Naive B cell (primary cell): ENCODE measurements at regions not wholly inside any gene's neighbourhood (a gene's known extent, or its start where the extent isn't known, plus 50 kb on each side); places are given as distances from the start of the nearest gene placed in this dataset.
A peak's percentile ranks its signal among the peaks of the same experiment; 100 is the strongest.
"Not testable (repeated sequence)": the region's sequence is repeated elsewhere in the genome, so short reads cannot be mapped to it uniquely, and the experiment has no call there.

Source experiments
- ATAC-seq, 2 donors: fragments of 150-1000 bp; cut with Tn5 transposase; 2 replicates each; pipeline ENCODE4 v1.10.0; 2021; ENCODE audit warnings: low read depth in 2 of 2, mild to moderate bottlenecking in 2 of 2, moderate library complexity in 2 of 2
- DNase-seq: peaks from one replicate; pipeline ENCODE4 v3.0.0; 2022
- H3K27ac Mint-ChIP-seq, 6 donors: one replicate each; pipeline ENCODE4 v1.8.0; 2020 to 2022; ENCODE audit warnings: mild to moderate bottlenecking in 6 of 6, mixed read lengths in 6 of 6, moderate library complexity in 5 of 6, inconsistent platforms in 2 of 6
- H3K27me3 Mint-ChIP-seq, 3 donors: one replicate each; pipeline ENCODE4 v1.8.0; 2021 to 2022; ENCODE audit warnings: mixed read lengths in 3 of 3, mild to moderate bottlenecking in 1 of 3
- H3K36me3 Mint-ChIP-seq, 2 donors: one replicate each; pipeline ENCODE4 v1.8.0; 2020 to 2022; ENCODE audit warnings: mixed read lengths in 2 of 2, inconsistent platforms in 1 of 2, mild to moderate bottlenecking in 1 of 2
- H3K4me1 Mint-ChIP-seq, 3 donors: one replicate each; pipeline ENCODE4 v1.8.0; 2020 to 2022; ENCODE audit warnings: mixed read lengths in 3 of 3, inconsistent platforms in 1 of 3, mild to moderate bottlenecking in 1 of 3, moderate library complexity in 1 of 3
- H3K4me3 Mint-ChIP-seq, 8 donors: one replicate each; pipeline ENCODE4 v1.8.0; 2020 to 2022; ENCODE audit warnings: mild to moderate bottlenecking in 8 of 8, mixed read lengths in 8 of 8, moderate library complexity in 8 of 8, inconsistent platforms in 2 of 8
- H3K9me3 Mint-ChIP-seq, 7 donors: one replicate each; pipeline ENCODE4 v1.8.0; 2020 to 2022; ENCODE audit warnings: mixed read lengths in 7 of 7, mild to moderate bottlenecking in 5 of 7, inconsistent platforms in 2 of 7, moderate library complexity in 1 of 7

DNA sequence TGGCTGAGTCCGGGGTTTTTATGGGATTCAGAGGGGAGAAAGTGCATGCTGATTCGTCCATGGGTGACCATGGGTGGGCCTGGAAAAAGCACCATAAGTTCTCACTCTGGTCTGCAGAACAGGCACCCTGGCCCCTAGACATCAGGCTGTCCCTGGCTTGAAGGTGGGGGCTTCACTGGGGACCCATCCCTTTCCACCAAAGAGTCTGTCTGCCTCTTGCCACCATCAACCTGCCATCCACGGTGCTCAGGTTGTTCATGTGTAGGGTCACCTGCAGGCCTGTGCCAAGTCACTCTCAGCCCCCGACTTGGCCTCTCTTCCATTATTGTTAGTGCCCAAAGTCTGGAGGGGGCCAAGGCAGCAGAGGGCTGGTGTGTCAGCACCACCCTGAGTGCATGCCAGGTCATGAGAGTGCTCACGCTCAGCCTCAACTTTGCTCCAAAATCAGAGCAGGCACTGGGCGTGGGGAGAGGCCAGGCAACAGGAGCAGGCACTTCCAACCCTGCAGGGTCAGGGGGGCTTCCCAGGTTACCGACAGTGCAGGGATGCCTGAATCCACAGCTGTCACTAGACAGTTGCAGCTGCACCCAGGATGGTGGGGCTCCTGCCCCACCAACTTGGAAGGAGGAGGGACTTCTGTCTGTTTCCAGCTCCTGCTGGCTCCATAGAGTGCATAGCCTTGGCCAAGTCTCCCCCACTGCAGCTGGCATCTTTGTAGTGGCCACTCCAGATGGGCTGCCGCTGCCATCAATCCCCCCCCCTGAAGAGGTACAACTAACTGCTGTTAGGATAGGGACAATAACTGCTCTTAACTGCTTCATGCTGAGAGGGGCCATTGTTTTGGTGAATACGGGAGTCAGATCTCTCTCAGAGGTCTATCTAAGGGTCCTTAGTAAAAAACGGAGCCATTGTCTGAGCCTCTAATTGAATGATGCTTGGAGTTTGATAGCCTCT, 209.3 kb downstream of the AKAIN1 start:
- DNase-seq, result no peak
- Mint-ChIP-seq H3K27ac (no peak overlapping the region), H3K36me3 (peaks cover 0 to 5% of the 10 kb centered on the region in 2 donors), H3K4me1 (no peaks in the 10 kb centered on the region), H3K27me3 (no peaks in the 10 kb centered on the region), H3K9me3 (peaks cover 6 to 32% (median 19%) of the 10 kb centered on the region in 7 donors), H3K4me3 (no peak overlapping the region)
- ATAC-seq, result no peak

GRCh38 chr18:4986677-4987076, 210.4 kb downstream of the AKAIN1 start:
- Mint-ChIP-seq H3K36me3 (no peaks in the 10 kb centered on the region), H3K4me1 (no peaks in the 10 kb centered on the region), H3K27me3 (no peaks in the 10 kb centered on the region), H3K4me3 (no peak overlapping the region), H3K27ac (no peak overlapping the region), H3K9me3 (peaks cover 11 to 31% (median 16%) of the 10 kb centered on the region in 7 donors)
- DNase-seq, result no peak
- no peak for ATAC-seq

GRCh38 chr18:4986066-4986465, 211.0 kb downstream of the AKAIN1 start:
- H3K27ac Mint-ChIP-seq, result no peak overlapping the region
- no peak for DNase-seq
- H3K4me1 Mint-ChIP-seq, result no peaks in the 10 kb centered on the region
- H3K9me3 Mint-ChIP-seq, result peaks cover 11 to 31% (median 13%) of the 10 kb centered on the region in 7 donors
- H3K36me3 Mint-ChIP-seq, result peaks cover 4 to 5% of the 10 kb centered on the region in 2 donors
- no peaks in the 10 kb centered on the region for H3K27me3 Mint-ChIP-seq
- no peak for ATAC-seq
- no peak overlapping the region for H3K4me3 Mint-ChIP-seq

GRCh38 chr18:4961121-4961909, 235.7 kb downstream of the AKAIN1 start:
- no peaks in the 10 kb centered on the region for H3K36me3 Mint-ChIP-seq
- no peak for DNase-seq
- H3K9me3 Mint-ChIP-seq, result peaks cover 0 to 28% (median 11%) of the 10 kb centered on the region in 7 donors
- H3K4me3 Mint-ChIP-seq, result no peak overlapping the region
- no peaks in the 10 kb centered on the region for H3K4me1 Mint-ChIP-seq
- no peak overlapping the region for H3K27ac Mint-ChIP-seq
- H3K27me3 Mint-ChIP-seq, result no peaks in the 10 kb centered on the region
- no peak for ATAC-seq

DNA sequence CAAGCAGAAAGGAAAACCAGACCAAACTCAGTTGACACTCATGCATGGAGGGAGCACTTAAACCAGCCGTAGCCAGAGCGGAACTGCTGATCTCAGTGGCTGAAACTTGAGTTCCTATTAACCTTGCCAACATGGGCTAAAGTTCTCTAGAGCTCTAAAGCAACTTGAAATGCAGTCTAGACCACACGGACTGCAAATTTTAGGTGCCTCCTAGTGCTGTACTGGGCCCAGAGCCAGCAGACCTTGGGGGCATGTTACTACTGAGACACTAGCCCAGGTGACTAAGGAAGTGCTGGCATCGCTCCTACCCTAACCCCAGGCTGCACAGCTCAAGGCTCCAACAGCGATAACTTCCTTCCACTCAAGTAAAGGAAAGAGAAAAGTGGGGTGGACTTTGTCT, 236.5 kb downstream of the AKAIN1 start:
- H3K27ac Mint-ChIP-seq, result no peak overlapping the region
- no peaks in the 10 kb centered on the region for H3K27me3 Mint-ChIP-seq
- DNase-seq, result no peak
- no peaks in the 10 kb centered on the region for H3K4me1 Mint-ChIP-seq
- peaks cover 3 to 25% (median 8%) of the 10 kb centered on the region in 7 donors for H3K9me3 Mint-ChIP-seq
- no peak for ATAC-seq
- H3K36me3 Mint-ChIP-seq, result no peaks in the 10 kb centered on the region
- no peak overlapping the region for H3K4me3 Mint-ChIP-seq

DNA sequence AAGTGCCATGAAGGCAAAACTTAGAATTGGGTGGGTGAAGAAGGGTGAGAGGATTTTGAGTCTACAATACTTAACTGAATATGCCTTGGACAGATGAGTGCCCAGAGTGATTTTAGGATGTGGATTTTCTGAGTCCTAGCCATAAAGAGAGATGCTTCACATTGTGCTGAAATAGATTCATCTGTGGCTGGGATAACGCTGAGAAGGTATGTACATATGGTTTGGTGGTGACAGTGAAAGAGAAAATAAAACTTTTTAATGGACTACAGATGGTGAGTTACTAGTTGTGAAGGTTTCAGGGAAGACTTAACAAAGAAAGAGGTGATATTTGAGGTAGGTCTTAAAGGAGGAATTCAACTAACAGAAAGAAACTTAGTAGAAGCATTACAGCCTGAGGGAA, 265.8 kb downstream of the AKAIN1 start:
- Mint-ChIP-seq H3K4me1 (no peaks in the 10 kb centered on the region), H3K9me3 (peaks cover 6 to 26% (median 8%) of the 10 kb centered on the region in 7 donors), H3K27ac (no peak overlapping the region), H3K4me3 (no peak overlapping the region), H3K27me3 (no peaks in the 10 kb centered on the region), H3K36me3 (no peaks in the 10 kb centered on the region)
- ATAC-seq (no peak), DNase-seq (no peak)

DNA sequence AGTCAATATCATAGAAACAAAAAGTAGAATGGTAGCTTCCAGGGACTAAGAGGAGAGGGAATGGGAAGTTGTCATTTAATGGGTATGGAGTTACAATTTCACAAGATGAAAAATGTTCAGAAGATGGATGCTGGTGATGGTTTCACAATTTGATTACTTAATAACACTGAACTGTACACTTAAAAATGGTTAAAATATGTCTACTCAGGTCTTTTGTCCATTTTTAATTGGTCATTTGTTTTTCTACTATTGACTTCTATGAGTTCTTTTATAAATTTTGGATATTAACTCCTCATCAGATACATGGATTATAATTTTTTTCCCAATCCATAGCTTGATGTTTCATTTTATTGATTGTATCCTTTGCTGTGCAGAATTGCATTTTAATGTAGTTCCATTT, 275.5 kb downstream of the AKAIN1 start:
- Mint-ChIP-seq H3K4me3 (no peak overlapping the region), H3K36me3 (no peaks in the 10 kb centered on the region), H3K4me1 (no peaks in the 10 kb centered on the region), H3K9me3 (peaks cover 0 to 27% (median 5%) of the 10 kb centered on the region in 7 donors), H3K27ac (no peak overlapping the region), H3K27me3 (no peaks in the 10 kb centered on the region)
- ATAC-seq (no peak), DNase-seq (no peak)

GRCh38 chr18:4917509-4917908, 279.5 kb downstream of the AKAIN1 start:
- H3K4me3 Mint-ChIP-seq, H3K4me1 Mint-ChIP-seq, DNase-seq, H3K36me3 Mint-ChIP-seq, H3K27me3 Mint-ChIP-seq, H3K27ac Mint-ChIP-seq, ATAC-seq: not testable (repeated sequence)
- peaks cover 5 to 38% (median 10%) of the 10 kb centered on the region in 7 donors for H3K9me3 Mint-ChIP-seq

DNA sequence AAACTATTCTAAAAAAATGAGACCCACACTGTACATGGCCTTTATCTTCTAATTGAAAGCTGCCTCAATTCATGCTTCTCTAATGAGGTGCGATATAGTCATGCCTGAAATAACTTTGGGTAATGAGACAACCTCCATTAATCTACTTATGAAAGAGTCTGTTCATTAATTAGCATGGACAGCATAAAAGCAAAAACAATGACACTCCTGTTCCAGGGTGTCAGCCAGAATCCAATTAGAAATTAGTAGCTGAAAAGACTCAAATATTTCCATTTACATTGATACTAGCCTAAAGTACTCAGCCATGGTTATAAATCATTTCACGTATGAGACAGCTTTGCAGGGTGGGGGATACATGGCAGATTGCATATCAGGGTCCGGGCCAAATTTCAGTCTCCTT, 288.7 kb downstream of the AKAIN1 start:
- Mint-ChIP-seq H3K4me3 (no peak overlapping the region), H3K27ac (no peak overlapping the region), H3K27me3 (no peaks in the 10 kb centered on the region), H3K4me1 (no peaks in the 10 kb centered on the region), H3K36me3 (no peaks in the 10 kb centered on the region), H3K9me3 (peaks cover 2 to 8% (median 4%) of the 10 kb centered on the region in 7 donors)
- DNase-seq (no peak), ATAC-seq (no peak)

DNA sequence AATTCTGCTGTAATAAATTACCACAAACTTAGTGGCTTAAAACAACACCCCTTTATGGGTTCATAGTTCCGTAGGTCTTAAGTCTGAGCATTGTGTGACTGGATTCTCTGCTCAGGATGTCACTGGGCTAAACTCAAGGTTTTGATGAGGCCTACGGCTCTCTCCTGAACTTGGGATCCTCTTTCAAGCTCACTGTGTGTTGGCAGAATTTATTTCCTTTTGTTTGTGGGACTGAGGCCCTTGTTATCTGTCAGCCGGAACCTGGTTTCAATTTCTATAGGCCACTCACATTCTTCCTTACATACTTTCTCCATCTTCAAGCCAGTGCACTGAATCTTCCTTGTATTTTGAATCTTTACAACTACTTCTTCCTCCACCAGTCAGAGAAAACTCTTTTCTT, 290.2 kb downstream of the AKAIN1 start:
- H3K36me3 Mint-ChIP-seq, result no peaks in the 10 kb centered on the region
- H3K27me3 Mint-ChIP-seq, result no peaks in the 10 kb centered on the region
- no peak for ATAC-seq
- peaks cover 0 to 9% (median 2%) of the 10 kb centered on the region in 7 donors for H3K9me3 Mint-ChIP-seq
- no peaks in the 10 kb centered on the region for H3K4me1 Mint-ChIP-seq
- H3K4me3 Mint-ChIP-seq, result no peak overlapping the region
- no peak for DNase-seq
- H3K27ac Mint-ChIP-seq, result peak overlapping the region in 1 of 6 donors; percentile 14

- H3K27ac Mint-ChIP-seq, result no peak overlapping the region
Measured at GRCh38 chr18:4888251-4889040, 308.6 kb downstream of the AKAIN1 start.

DNA sequence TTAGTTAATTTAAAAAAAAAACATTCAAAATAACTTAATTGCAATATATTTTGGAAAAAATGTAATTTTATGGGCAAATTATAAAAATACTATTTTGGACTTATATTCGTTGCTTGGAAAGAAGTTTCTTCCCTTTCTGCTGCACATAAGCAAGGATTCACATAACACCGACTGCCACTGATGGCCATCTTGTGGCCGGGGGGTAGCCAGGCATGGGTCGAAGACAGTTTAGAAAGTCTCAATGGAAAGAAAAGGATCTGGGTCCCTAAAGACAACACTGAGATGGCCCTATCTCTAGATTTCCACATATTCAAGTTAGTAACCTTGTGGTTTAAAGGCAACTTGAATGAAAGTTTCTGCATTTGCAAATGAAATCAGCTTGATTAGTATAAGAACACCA, 318.6 kb downstream of the AKAIN1 start:
- DNase-seq, result no peak
- Mint-ChIP-seq H3K27ac (no peak overlapping the region), H3K4me1 (no peaks in the 10 kb centered on the region), H3K9me3 (peaks cover 3 to 28% (median 16%) of the 10 kb centered on the region in 7 donors), H3K36me3 (no peaks in the 10 kb centered on the region), H3K27me3 (no peaks in the 10 kb centered on the region), H3K4me3 (no peak overlapping the region)
- no peak for ATAC-seq

More at GRCh38 chr18:4888251-4889040, 308.6 kb downstream of the AKAIN1 start:
- Mint-ChIP-seq H3K4me3 (no peak overlapping the region), H3K27me3 (no peaks in the 10 kb centered on the region), H3K36me3 (peaks cover 0 to 3% of the 10 kb centered on the region in 2 donors), H3K9me3 (peaks cover 5 to 18% (median 7%) of the 10 kb centered on the region in 7 donors), H3K4me1 (no peaks in the 10 kb centered on the region)
- DNase-seq (no peak), ATAC-seq (no peak)

DNA sequence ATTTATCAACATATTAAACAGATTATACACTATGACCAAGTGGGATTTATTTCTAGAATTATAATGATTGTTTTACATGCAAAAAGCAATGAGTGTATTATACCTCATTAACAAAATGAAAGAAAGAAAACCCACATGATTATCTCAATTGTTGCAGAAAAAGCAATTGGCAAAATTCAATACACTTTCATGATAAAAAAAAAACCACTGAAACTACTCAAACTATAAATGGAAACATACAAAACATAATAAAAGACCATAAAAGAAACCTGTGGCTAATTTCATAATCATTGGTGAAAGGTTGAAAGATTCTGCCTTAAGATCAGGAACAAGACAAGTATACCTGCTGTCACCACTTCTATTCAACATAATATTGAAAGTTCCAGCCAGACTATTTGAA, 325.9 kb downstream of the AKAIN1 start:
- Mint-ChIP-seq H3K4me1 (no peaks in the 10 kb centered on the region), H3K27me3 (no peaks in the 10 kb centered on the region), H3K4me3 (no peak overlapping the region), H3K27ac (no peak overlapping the region), H3K36me3 (no peaks in the 10 kb centered on the region), H3K9me3 (peaks cover 6 to 33% (median 19%) of the 10 kb centered on the region in 7 donors)
- ATAC-seq (no peak), DNase-seq (no peak)
